OCI-LY7 (cell line): ENCODE measurements at regions not wholly inside any gene's neighbourhood (a gene's known extent, or its start where the extent isn't known, plus 50 kb on each side); places are given as distances from the start of the nearest gene placed in this dataset.
"Not testable (repeated sequence)": the region's sequence is repeated elsewhere in the genome, so short reads cannot be mapped to it uniquely, and the experiment has no call there.

Source experiments
- BruUV-seq: library from RNA; stranded (reverse); fragments of 400-500 nt; replicated peaks from 2 replicates; lab custom pipeline; 2021; lab: Mats Ljungman, UMichigan
- CTCF ChIA-PET: fragments of 300-600 bp; sonication (Branson Sonifier 250); formaldehyde crosslinking; loops from one replicate; lab custom pipeline; 2022; ENCODE audit warnings: antibody characterized with exemption; ENCODE audit not compliant: unreplicated experiment; lab: Charles Lee
- POLR2A ChIA-PET: fragments of 300-600 bp; sonication (Branson Sonifier 250); formaldehyde crosslinking; loops from one replicate; lab custom pipeline; 2022; ENCODE audit warnings: antibody characterized with exemption; lab: Charles Lee
- DNase-seq: peaks from one replicate; pipeline ENCODE4 v3.0.0-alpha.2; 2015; ENCODE audit warnings: low spot score
- H2AFZ ChIP-seq: fragments of 200-600 bp; sonication (generic), shearing (Covaris generic); 2 replicates; pipeline ENCODE4 v1.6.1; 2014; ENCODE audit warnings: mild to moderate bottlenecking, antibody characterized with exemption, low read length, moderate library complexity
- H3K27ac ChIP-seq: fragments of 200-600 bp; sonication (generic); 2 replicates; pipeline ENCODE4 v1.5.1; 2014; ENCODE audit warnings: mixed run types, low read depth, mild to moderate bottlenecking, moderate library complexity, low read length, inconsistent platforms; ENCODE audit not compliant: poor library complexity, severe bottlenecking
- H3K36me3 ChIP-seq: fragments of 200-600 bp; sonication (generic); 2 replicates; pipeline ENCODE4 v1.6.1; 2014; ENCODE audit warnings: mild to moderate bottlenecking, antibody characterized with exemption, low read length, moderate library complexity, mixed read lengths; ENCODE audit not compliant: insufficient read depth
- H3K4me1 ChIP-seq: fragments of 200-600 bp; sonication (generic); 2 replicates; pipeline ENCODE4 v1.5.1; 2014; ENCODE audit warnings: mild to moderate bottlenecking, low read length; ENCODE audit not compliant: insufficient read depth, poor library complexity, severe bottlenecking
- H3K4me2 ChIP-seq: fragments of 200-600 bp; sonication (generic); 2 replicates; pipeline ENCODE4 v1.6.1; 2014; ENCODE audit warnings: mild to moderate bottlenecking, low read length
- H3K4me3 ChIP-seq: fragments of 200-600 bp; sonication (generic); 2 replicates; pipeline ENCODE4 v1.5.1; 2014; ENCODE audit warnings: mild to moderate bottlenecking, low read depth, low read length; ENCODE audit not compliant: poor library complexity, severe bottlenecking
- H3K79me2 ChIP-seq: fragments of 200-600 bp; sonication (generic); 2 replicates; pipeline ENCODE4 v1.6.1; 2016; ENCODE audit warnings: low read depth, mild to moderate bottlenecking, low read length, moderate library complexity, mixed read lengths; ENCODE audit not compliant: insufficient read depth
- H3K9me2 ChIP-seq: fragments of 200-600 bp; sonication (generic); 2 replicates; pipeline ENCODE4 v1.6.1; 2016; ENCODE audit warnings: mild to moderate bottlenecking, low read length, mixed read lengths; ENCODE audit not compliant: insufficient read depth
- H3K9me3 ChIP-seq: fragments of 200-600 bp; sonication (generic); 2 replicates; pipeline ENCODE4 v1.6.1; 2014; ENCODE audit warnings: mild to moderate bottlenecking, mixed run types, low read length, mixed read lengths
- H4K20me1 ChIP-seq: fragments of 200-600 bp; sonication (generic); 2 replicates; pipeline ENCODE4 v1.6.1; 2014; ENCODE audit warnings: mild to moderate bottlenecking, antibody characterized with exemption, low read length, moderate library complexity, mixed read lengths; ENCODE audit not compliant: insufficient read depth
- CTCF ChIP-seq: fragments of 200-600 bp; sonication (generic); conservative IDR thresholded peaks from 2 replicates; pipeline ENCODE4 v1.5.1; 2014; ENCODE audit warnings: mild to moderate bottlenecking, antibody characterized with exemption, low read length, moderate library complexity, mixed read lengths
- EZH2phosphoT487 ChIP-seq: fragments of 200-600 bp; sonication (generic); IDR thresholded peaks from 2 replicates; pipeline ENCODE4 v1.6.1; 2018; ENCODE audit warnings: low read depth, borderline replicate concordance, mild to moderate bottlenecking, mixed run types, antibody characterized with exemption, low read length, moderate library complexity, mixed read lengths
- intact Hi-C: fragments of 100-400 bp; cut with micrococcal nuclease; formaldehyde crosslinking; loops from one replicate; pipeline ENCODE4 v1.10.0; 2022; ENCODE audit not compliant: unreplicated experiment

GRCh38 chr6:27124252-27124657 is 123.2 kb upstream of the PRSS16 start:
- no peaks in the 10 kb centered on the region for H3K79me2 ChIP-seq
- no TSS peak for BruUV-seq
- DNase-seq = no peak
- no peak overlapping the region for H2AFZ ChIP-seq
- H3K9me2 ChIP-seq = no peaks in the 10 kb centered on the region
- no peak overlapping the region for H3K27ac ChIP-seq
- no peaks in the 10 kb centered on the region for H4K20me1 ChIP-seq
- H3K4me2 ChIP-seq = no peak overlapping the region
- TF ChIP-seq CTCF = no peak
- TF ChIP-seq EZH2phosphoT487 = no peak
- peaks cover 14% of the 10 kb centered on the region for H3K36me3 ChIP-seq
- H3K4me3 ChIP-seq = no peak overlapping the region
- H3K4me1 ChIP-seq = peaks cover 34% of the 10 kb centered on the region
- CTCF ChIA-PET = no interaction called here
- POLR2A ChIA-PET = interaction anchor here (0.8 to 1.4 kb wide), 2 partner anchors 9 to 674 kb away, joined by 3 to 4 read pairs; no protein-coding TSS in a partner anchor
- intact Hi-C loops = no loop called here
- peaks cover 10% of the 10 kb centered on the region; the same call in 1 of the 2 replicates for H3K9me3 ChIP-seq

GRCh38 chr6:27126046-27126814 is 121.3 kb upstream of the PRSS16 start:
- peak overlapping the region; percentile 5 for H3K27ac ChIP-seq
- CTCF ChIA-PET = no interaction called here
- no peak for TF ChIP-seq EZH2phosphoT487

GRCh38 chr6:27126815-27127537 is 120.5 kb upstream of the PRSS16 start:
- peak overlapping the region; percentile 41 for H3K4me3 ChIP-seq
- H3K27ac ChIP-seq = peak overlapping the region; percentile 99
- H3K9me2 ChIP-seq = no peaks in the 10 kb centered on the region
- peaks cover 55% of the 10 kb centered on the region for H3K4me1 ChIP-seq
- POLR2A ChIA-PET = interaction anchor here (0.6 to 10.1 kb wide), 4 partner anchors 20 to 669 kb away, joined by 3 to 235 read pairs (median 3); a partner anchor contains a TSS
- H3K36me3 ChIP-seq = peaks cover 14% of the 10 kb centered on the region
- peaks cover 7% of the 10 kb centered on the region; the same call in 1 of the 2 replicates for H3K79me2 ChIP-seq
- peak overlapping the region; percentile 94 for H2AFZ ChIP-seq
- BruUV-seq = no TSS peak
- CTCF ChIA-PET = no interaction called here
- no peaks in the 10 kb centered on the region for H4K20me1 ChIP-seq
- H3K4me2 ChIP-seq = peak overlapping the region; percentile 69
- peaks cover 6% of the 10 kb centered on the region; the same call in 1 of the 2 replicates for H3K9me3 ChIP-seq
- peak; percentile 88 for DNase-seq
- TF ChIP-seq CTCF (peak; percentile 93), EZH2phosphoT487 (no peak)
- intact Hi-C loops = loop anchor here (5.0 kb wide), 1 partner anchor 520 kb away; no protein-coding TSS in a partner anchor

More at GRCh38 chr6:27126046-27126814, 121.3 kb upstream of the PRSS16 start:
- BruUV-seq = no TSS peak
- Histone ChIP-seq H3K4me1 (peaks cover 53% of the 10 kb centered on the region), H3K9me3 (peaks cover 6% of the 10 kb centered on the region; the same call in 1 of the 2 replicates), H3K4me3 (peak overlapping the region; percentile 41), H3K9me2 (no peaks in the 10 kb centered on the region), H3K36me3 (peaks cover 14% of the 10 kb centered on the region), H4K20me1 (no peaks in the 10 kb centered on the region), H2AFZ (peak overlapping the region; percentile 94), H3K79me2 (peaks cover 7% of the 10 kb centered on the region; the same call in 1 of the 2 replicates), H3K4me2 (peak overlapping the region; percentile 69)
- intact Hi-C loops = loop anchor here (5.0 kb wide), 1 partner anchor 519 kb away; no protein-coding TSS in a partner anchor
- DNase-seq = no peak
- POLR2A ChIA-PET = interaction anchor here (0.6 to 10.1 kb wide), 3 partner anchors 21 to 670 kb away, joined by 3 to 235 read pairs (median 4); a partner anchor contains a TSS

GRCh38 chr6:27127874-27128273 is 119.6 kb upstream of the PRSS16 start:
- H3K36me3 ChIP-seq = peaks cover 14% of the 10 kb centered on the region
- not testable (repeated sequence) for H3K9me3 ChIP-seq, H3K4me3 ChIP-seq, H4K20me1 ChIP-seq, H3K79me2 ChIP-seq, DNase-seq, BruUV-seq, H3K9me2 ChIP-seq
- POLR2A ChIA-PET = interaction anchor here (0.6 to 10.1 kb wide), 6 partner anchors 19 to 1108 kb away, joined by 3 to 235 read pairs (median 4); a partner anchor contains a TSS
- peak overlapping the region; percentile 94; the same call in 1 of the 2 replicates for H2AFZ ChIP-seq
- peak overlapping the region; percentile 99 for H3K27ac ChIP-seq
- CTCF ChIA-PET = interaction anchor here (0.6 kb wide), 1 partner anchor 740 kb away, joined by 3 read pairs; a partner anchor contains a TSS
- peak overlapping the region; percentile 69 for H3K4me2 ChIP-seq
- intact Hi-C loops = loop anchor here (5.0 kb wide), 1 partner anchor 521 kb away; no protein-coding TSS in a partner anchor
- H3K4me1 ChIP-seq = peaks cover 55% of the 10 kb centered on the region
